ENCODE measurements at regions not wholly inside any gene's neighbourhood (a gene's known extent, or its start where the extent isn't known, plus 50 kb on each side); places are given as distances from the start of the nearest gene placed in this dataset.

DNA sequence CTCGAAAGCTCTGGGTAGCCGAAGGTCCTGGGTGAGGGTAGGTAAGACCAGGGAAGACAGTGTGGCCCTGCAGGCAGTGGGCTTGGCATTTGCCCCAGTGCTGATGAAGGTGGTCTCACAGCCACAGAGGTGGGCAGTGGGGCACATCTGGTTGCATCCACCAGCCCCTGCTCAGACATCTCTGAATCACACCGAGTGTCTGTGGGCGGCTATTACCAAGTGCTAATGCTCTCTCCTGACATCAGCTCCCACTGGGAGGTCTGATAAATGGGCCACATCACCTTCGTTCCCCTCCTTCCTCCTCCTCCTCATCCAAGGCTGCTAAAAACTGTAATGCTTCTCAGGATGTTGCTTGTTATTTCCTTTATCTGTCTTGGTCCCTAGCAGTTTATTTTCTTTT lies 330.9 kb upstream of the COBL start:
- TF ChIP-seq POLR2AphosphoS5 (IDR thresholded peaks at IDR 0.05) (no peak), POLR2A (IDR thresholded peaks at IDR 0.05) (no peak), CTCF (IDR thresholded peaks at IDR 0.05) (no peak)
- no peak for DNase-seq (ENCODE audit: low spot score in 2 of 2)
- H3K27me3 ChIP-seq: no peaks in the 10 kb centered on the region
- no peaks in the 10 kb centered on the region for H3K9me3 ChIP-seq
- H3K27ac ChIP-seq: no peak overlapping the region
- no peaks in the 10 kb centered on the region for H3K4me1 ChIP-seq
- H3K36me3 ChIP-seq: no peaks in the 10 kb centered on the region
- intact Hi-C loops (cut with DNase I; ENCODE audit: low total_unique reads): no loop called here
- no peak overlapping the region for H3K4me3 ChIP-seq

DNA sequence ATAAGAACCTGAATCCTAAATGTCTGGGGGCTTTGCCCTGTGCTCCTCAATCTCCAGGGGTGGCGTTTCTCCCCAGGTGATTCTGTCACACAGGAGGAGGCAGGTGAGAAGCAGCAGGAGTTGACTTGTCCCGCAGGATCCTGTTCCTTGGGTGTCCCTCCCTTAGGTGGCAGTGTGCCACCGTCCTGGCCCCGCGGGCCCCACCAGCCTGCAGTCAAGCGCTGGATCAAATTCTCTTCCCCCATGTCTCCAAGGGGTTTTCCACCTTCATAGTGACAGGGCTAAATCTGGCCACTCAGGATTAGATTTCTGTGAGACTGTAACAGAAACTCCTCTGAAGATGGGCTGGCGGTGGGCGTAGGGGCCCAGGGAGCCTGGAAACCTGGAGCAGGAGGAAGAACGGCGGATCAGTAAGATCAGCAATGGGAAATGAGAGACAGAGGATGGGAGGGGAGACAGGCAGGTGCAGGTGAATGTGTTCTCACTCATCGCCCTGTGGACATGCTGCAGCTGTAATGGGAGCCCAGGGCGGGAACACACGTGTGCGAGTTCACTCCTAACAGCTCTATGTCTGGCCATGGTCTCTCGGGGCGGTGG lies 329.2 kb upstream of the COBL start:
- TF ChIP-seq CTCF (IDR thresholded peaks at IDR 0.05) (no peak), POLR2A (IDR thresholded peaks at IDR 0.05) (no peak), POLR2AphosphoS5 (IDR thresholded peaks at IDR 0.05) (no peak)
- Histone ChIP-seq H3K27me3 (no peaks in the 10 kb centered on the region), H3K4me3 (no peak overlapping the region), H3K9me3 (no peaks in the 10 kb centered on the region), H3K4me1 (no peaks in the 10 kb centered on the region), H3K27ac (no peak overlapping the region), H3K36me3 (no peaks in the 10 kb centered on the region)
- intact Hi-C loops (cut with DNase I; ENCODE audit: low total_unique reads): no loop called here
- DNase-seq (ENCODE audit: low spot score in 2 of 2): no peak

DNA sequence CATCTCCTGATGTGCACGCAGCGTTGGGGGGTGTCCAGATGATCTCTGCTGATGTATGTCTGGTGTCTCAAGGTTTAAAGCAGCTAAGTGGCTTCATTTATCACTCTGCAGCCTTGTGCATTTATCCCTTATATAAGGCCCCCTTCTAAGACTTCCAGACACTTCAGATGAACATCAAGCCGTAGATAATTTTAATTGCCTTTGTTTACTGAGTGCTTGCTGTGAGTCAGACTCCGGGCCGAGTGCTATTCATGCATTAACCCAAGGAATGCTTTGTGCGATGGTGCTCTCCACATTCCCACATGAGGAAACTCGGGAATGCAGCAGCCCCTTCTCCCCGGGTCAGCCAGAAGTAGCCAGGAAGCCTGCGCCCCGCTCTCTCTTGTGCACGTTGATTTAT lies 328.6 kb upstream of the COBL start:
- Histone ChIP-seq H3K36me3 (no peaks in the 10 kb centered on the region), H3K4me1 (no peaks in the 10 kb centered on the region), H3K27me3 (no peaks in the 10 kb centered on the region), H3K9me3 (no peaks in the 10 kb centered on the region), H3K4me3 (no peak overlapping the region), H3K27ac (no peak overlapping the region)
- no peak for DNase-seq (ENCODE audit: low spot score in 2 of 2)
- TF ChIP-seq POLR2AphosphoS5 (IDR thresholded peaks at IDR 0.05) (no peak), CTCF (IDR thresholded peaks at IDR 0.05) (no peak), POLR2A (IDR thresholded peaks at IDR 0.05) (no peak)
- intact Hi-C loops (cut with DNase I; ENCODE audit: low total_unique reads): no loop called here

GRCh38 chr7:51644216-51644615 lies 327.6 kb upstream of the COBL start:
- no peaks in the 10 kb centered on the region for H3K36me3 ChIP-seq
- TF ChIP-seq POLR2A (IDR thresholded peaks at IDR 0.05): no peak
- TF ChIP-seq POLR2AphosphoS5 (IDR thresholded peaks at IDR 0.05): no peak
- no peak for TF ChIP-seq CTCF (IDR thresholded peaks at IDR 0.05)
- H3K27ac ChIP-seq: no peak overlapping the region
- H3K27me3 ChIP-seq: no peaks in the 10 kb centered on the region
- DNase-seq (ENCODE audit: low spot score in 2 of 2): peak in 1 of 2 donors; percentile 59
- H3K9me3 ChIP-seq: no peaks in the 10 kb centered on the region
- no peaks in the 10 kb centered on the region for H3K4me1 ChIP-seq
- H3K4me3 ChIP-seq: no peak overlapping the region
- intact Hi-C loops (cut with DNase I; ENCODE audit: low total_unique reads): no loop called here

DNA sequence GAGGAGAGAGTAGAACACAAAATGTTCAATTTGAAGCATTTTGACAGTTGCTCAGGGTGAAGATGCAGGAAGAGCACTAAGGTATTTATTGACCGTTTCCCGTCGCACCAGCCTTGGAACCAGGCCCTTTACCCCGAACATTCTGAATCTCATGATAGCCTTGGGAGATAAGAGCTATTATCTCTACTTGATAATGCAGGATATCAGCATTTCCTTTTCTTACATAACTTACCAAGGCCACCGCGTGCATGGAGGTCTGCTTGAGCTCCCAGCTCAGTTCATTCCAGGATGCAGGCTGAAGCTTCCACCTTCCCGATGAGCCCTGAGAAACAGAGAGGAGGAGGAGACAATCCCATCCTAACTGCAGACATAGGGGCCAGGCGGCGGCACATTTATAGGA lies 324.2 kb upstream of the COBL start:
- no peaks in the 10 kb centered on the region for H3K9me3 ChIP-seq
- no peaks in the 10 kb centered on the region for H3K4me1 ChIP-seq
- intact Hi-C loops (cut with DNase I; ENCODE audit: low total_unique reads): no loop called here
- no peak overlapping the region for H3K27ac ChIP-seq
- TF ChIP-seq POLR2AphosphoS5 (IDR thresholded peaks at IDR 0.05) (no peak), POLR2A (IDR thresholded peaks at IDR 0.05) (no peak), CTCF (IDR thresholded peaks at IDR 0.05) (no peak)
- H3K36me3 ChIP-seq: no peaks in the 10 kb centered on the region
- DNase-seq (ENCODE audit: low spot score in 2 of 2): no peak
- H3K27me3 ChIP-seq: no peaks in the 10 kb centered on the region
- H3K4me3 ChIP-seq: no peak overlapping the region

Data from breast epithelium (tissue), 4 donors.